SK-N-SH treated with all-trans-retinoic acid at 6 μM for 48 hours (cell line): ENCODE measurements at regions not wholly inside any gene's neighbourhood (a gene's known extent, or its start where the extent isn't known, plus 50 kb on each side); places are given as distances from the start of the nearest gene placed in this dataset.

Source experiments
- CREB5 ChIP-seq: fragments of 250-450 bp; sonication (Bioruptor Pico); IDR thresholded peaks from 2 replicates; pipeline ENCODE4 v1.5.1; 2020; ENCODE audit warnings: low read depth, mild to moderate bottlenecking, moderate library complexity
- TOX ChIP-seq: fragments of 250-450 bp; sonication (Bioruptor Pico); IDR thresholded peaks from 2 replicates; pipeline ENCODE4 v1.8.0; 2021; ENCODE audit warnings: mild to moderate bottlenecking, moderate library complexity, borderline replicate concordance
- ZFP30 ChIP-seq: fragments of 450-650 bp; formaldehyde crosslinking; IDR thresholded peaks from 2 replicates; pipeline ENCODE4 v1.5.0; 2022; ENCODE audit warnings: mild to moderate bottlenecking, moderate library complexity
- TF ChIP-seq, protein P1 (sequence below): fragments of 250-450 bp; sonication (Bioruptor Pico); IDR thresholded peaks from 2 replicates; pipeline ENCODE4 v1.8.0; 2020; ENCODE audit warnings: mild to moderate bottlenecking, moderate library complexity, borderline replicate concordance

DNA sequence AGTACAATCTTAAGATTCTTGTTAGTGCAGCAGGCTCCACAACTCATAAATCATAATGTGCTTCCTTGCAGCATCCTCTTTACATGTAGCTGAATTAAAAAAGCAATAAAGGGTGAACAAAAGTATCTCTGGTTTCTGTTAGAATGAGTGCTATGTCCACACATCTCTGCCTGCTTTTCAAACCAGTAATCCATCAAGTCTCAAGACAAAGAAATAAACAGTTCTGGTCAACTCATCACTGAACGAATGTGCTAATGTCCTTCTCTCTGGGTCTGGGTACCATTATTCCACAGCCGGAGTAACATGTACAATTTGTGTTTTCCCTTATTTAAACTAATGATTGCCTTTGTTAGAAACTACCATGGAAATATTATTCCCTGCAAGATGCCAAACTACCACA lies 273.0 kb upstream of the USP15 start:
- TF ChIP-seq ZFP30 (no peak), TOX (no peak), CREB5 (no peak)
- TF ChIP-seq, protein P1, sequence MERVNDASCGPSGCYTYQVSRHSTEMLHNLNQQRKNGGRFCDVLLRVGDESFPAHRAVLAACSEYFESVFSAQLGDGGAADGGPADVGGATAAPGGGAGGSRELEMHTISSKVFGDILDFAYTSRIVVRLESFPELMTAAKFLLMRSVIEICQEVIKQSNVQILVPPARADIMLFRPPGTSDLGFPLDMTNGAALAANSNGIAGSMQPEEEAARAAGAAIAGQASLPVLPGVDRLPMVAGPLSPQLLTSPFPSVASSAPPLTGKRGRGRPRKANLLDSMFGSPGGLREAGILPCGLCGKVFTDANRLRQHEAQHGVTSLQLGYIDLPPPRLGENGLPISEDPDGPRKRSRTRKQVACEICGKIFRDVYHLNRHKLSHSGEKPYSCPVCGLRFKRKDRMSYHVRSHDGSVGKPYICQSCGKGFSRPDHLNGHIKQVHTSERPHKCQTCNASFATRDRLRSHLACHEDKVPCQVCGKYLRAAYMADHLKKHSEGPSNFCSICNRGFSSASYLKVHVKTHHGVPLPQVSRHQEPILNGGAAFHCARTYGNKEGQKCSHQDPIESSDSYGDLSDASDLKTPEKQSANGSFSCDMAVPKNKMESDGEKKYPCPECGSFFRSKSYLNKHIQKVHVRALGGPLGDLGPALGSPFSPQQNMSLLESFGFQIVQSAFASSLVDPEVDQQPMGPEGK (CRISPR knock-in tag), result no peak
